ENCODE measurements at regions not wholly inside any gene's neighbourhood (a gene's known extent, or its start where the extent isn't known, plus 50 kb on each side); places are given as distances from the start of the nearest gene placed in this dataset.

DNA sequence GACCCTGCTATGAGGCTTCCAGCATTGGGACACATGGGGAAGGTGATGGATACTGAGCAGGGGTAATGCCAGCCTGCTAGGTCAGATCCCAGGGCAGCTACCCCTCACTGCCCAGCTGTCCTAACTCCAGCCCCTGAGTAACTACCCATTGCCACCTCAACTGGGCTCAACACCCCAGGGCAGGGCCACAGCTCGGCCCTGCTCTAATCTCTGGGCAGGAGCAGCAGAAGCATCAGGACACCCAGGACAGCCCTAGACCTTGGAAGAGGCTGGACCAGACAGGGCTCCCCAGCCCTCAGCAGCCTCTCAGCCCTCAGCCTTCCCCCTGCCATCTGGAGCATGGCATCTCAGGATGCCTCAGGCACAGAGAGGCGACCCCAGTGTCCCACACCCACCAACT is 67.4 kb upstream of the TOP1 start:
- no peak overlapping the region for H3K4me3 ChIP-seq (ENCODE audit: control extremely low read depth in 1 of 5, extremely low read depth in 1 of 5, insufficient read depth in 1 of 5, low read depth in 2 of 5, low read length in 4 of 5)
- H3K79me2 ChIP-seq (ENCODE audit: control insufficient read depth, insufficient read depth, low read length): no peaks in the 10 kb centered on the region
- 68% methylated on average over 2 of the region's 2 CpGs for WGBS (ENCODE audit: insufficient coverage)
- no peak overlapping the region for H3K27ac ChIP-seq (ENCODE audit: low read length in 2 of 2)
- Mint-ChIP-seq H3K9me3 (ENCODE audit: insufficient read depth) (no peaks in the 10 kb centered on the region), H3K27ac (no peak overlapping the region), H3K27me3 (peaks cover 3% of the 10 kb centered on the region), H3K4me3 (no peak overlapping the region), H3K4me1 (peaks cover 6% of the 10 kb centered on the region)
- TF ChIP-seq, protein P1, sequence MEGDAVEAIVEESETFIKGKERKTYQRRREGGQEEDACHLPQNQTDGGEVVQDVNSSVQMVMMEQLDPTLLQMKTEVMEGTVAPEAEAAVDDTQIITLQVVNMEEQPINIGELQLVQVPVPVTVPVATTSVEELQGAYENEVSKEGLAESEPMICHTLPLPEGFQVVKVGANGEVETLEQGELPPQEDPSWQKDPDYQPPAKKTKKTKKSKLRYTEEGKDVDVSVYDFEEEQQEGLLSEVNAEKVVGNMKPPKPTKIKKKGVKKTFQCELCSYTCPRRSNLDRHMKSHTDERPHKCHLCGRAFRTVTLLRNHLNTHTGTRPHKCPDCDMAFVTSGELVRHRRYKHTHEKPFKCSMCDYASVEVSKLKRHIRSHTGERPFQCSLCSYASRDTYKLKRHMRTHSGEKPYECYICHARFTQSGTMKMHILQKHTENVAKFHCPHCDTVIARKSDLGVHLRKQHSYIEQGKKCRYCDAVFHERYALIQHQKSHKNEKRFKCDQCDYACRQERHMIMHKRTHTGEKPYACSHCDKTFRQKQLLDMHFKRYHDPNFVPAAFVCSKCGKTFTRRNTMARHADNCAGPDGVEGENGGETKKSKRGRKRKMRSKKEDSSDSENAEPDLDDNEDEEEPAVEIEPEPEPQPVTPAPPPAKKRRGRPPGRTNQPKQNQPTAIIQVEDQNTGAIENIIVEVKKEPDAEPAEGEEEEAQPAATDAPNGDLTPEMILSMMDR (IDR thresholded peaks at IDR 0.05): no peak
- TF ChIP-seq EZH2 (IDR thresholded peaks at IDR 0.05; ENCODE audit: borderline replicate concordance, insufficient read depth, low read depth, low read length, poor library complexity, severe bottlenecking): no peak
- POLR2A ChIA-PET: no interaction called here
- peaks cover 0 to 11% of the 10 kb centered on the region in 2 donors for H3K4me1 ChIP-seq (ENCODE audit: control insufficient read depth in 2 of 2, insufficient read depth in 2 of 2, low read length in 2 of 2)
- H4K20me1 ChIP-seq (ENCODE audit: control insufficient read depth, insufficient read depth, low read length, poor library complexity, severe bottlenecking): no peaks in the 10 kb centered on the region
- ATAC-seq (ENCODE audit: low read depth): no peak
- CTCF ChIA-PET: interaction anchor here (2.5 kb wide), 1 partner anchor 1692 kb away, joined by 23 read pairs; no protein-coding TSS in a partner anchor
- no peak overlapping the region for H2AFZ ChIP-seq (ENCODE audit: insufficient read depth, low read depth, low read length, poor library complexity, severe bottlenecking)
- H3K9me3 ChIP-seq (ENCODE audit: control extremely low read depth in 1 of 3, control insufficient read depth in 2 of 3, insufficient read depth in 1 of 3, low read length in 2 of 3): peaks cover 0 to 3% (median 0%) of the 10 kb centered on the region in 3 donors
- H3K27me3 ChIP-seq (replicated peaks in 1 of 4; ENCODE audit: control extremely low read depth in 1 of 4, control insufficient read depth in 3 of 4, insufficient read depth in 4 of 4, low read length in 3 of 4): peaks cover 0 to 4% (median 0%) of the 10 kb centered on the region in 4 experiments
- H3K9ac ChIP-seq (ENCODE audit: low read length): no peak overlapping the region
- no peak overlapping the region for H3K4me2 ChIP-seq (replicated peaks; ENCODE audit: low read depth, low read length, poor library complexity, severe bottlenecking)
- DNase-seq: no peak
- intact Hi-C loops (cut with micrococcal nuclease): no loop called here
- H3K36me3 ChIP-seq (replicated peaks in 1 of 2; ENCODE audit: control extremely low read depth in 1 of 2, control insufficient read depth in 1 of 2, extremely low read depth in 1 of 2, insufficient read depth in 2 of 2, low read length in 1 of 2): no peaks in the 10 kb centered on the region

DNA sequence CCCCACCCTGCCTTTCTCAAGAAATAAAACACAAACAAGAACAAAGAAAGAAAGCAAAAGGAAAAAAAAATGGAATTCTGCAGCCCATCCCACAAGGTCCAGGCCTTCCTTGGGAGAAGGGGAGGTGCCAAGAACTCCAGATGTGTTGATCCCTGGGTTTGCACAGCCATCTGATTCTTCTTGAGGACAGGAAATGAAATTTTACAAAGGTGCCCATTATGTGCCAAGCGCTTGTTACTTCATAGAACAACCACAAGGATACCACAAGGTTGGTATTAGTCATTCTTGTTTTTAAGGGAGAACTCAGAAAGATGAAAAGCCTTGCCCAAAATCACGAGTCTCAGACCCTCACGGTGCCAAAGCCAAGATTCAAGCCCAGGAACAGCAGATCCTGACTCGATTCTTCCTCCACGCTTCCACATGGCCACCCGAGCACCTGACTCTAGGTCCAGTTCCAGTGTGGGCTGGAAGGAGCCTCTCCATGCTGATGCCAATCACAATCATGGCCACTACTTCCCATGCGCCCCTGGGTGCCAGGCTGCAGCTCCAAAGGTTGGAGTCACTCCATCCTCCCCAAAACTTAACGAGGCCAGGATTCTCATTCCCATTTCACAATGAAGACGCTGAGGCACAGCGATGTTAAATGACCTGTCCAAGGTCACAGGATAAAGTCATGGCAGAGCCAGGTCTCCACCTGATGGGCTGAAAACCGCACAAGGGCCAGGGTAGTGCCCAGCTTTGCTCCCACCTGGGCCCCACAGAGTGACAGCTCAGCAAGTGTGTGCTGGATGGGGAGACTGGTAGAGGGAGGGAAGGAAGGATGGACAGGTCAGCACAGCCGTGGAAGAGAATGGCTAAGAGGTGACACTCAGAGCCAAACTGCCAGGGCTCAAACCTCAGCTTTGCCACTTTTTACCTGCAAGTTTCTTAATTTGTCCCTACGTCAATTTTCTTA is 66.7 kb upstream of the TOP1 start:
- no peak overlapping the region for H3K9ac ChIP-seq (ENCODE audit: low read length)
- TF ChIP-seq, protein P1 (IDR thresholded peaks at IDR 0.05): no peak
- no peak for TF ChIP-seq EZH2 (IDR thresholded peaks at IDR 0.05; ENCODE audit: borderline replicate concordance, insufficient read depth, low read depth, low read length, poor library complexity, severe bottlenecking)
- ATAC-seq (ENCODE audit: low read depth) (no peak), DNase-seq (no peak)
- Mint-ChIP-seq H3K27ac (no peak overlapping the region), H3K4me3 (no peak overlapping the region), H3K27me3 (peaks cover 3% of the 10 kb centered on the region), H3K4me1 (peaks cover 3% of the 10 kb centered on the region), H3K9me3 (ENCODE audit: insufficient read depth) (no peaks in the 10 kb centered on the region)
- H3K9me3 ChIP-seq (ENCODE audit: control extremely low read depth in 1 of 3, control insufficient read depth in 2 of 3, insufficient read depth in 1 of 3, low read length in 2 of 3): peaks cover 0 to 3% (median 0%) of the 10 kb centered on the region in 3 donors
- no peak overlapping the region for H2AFZ ChIP-seq (ENCODE audit: insufficient read depth, low read depth, low read length, poor library complexity, severe bottlenecking)
- no peak overlapping the region for H3K4me2 ChIP-seq (replicated peaks; ENCODE audit: low read depth, low read length, poor library complexity, severe bottlenecking)
- H3K36me3 ChIP-seq (replicated peaks in 1 of 2; ENCODE audit: control extremely low read depth in 1 of 2, control insufficient read depth in 1 of 2, extremely low read depth in 1 of 2, insufficient read depth in 2 of 2, low read length in 1 of 2): no peaks in the 10 kb centered on the region
- POLR2A ChIA-PET: no interaction called here
- no peak overlapping the region for H3K27ac ChIP-seq (ENCODE audit: low read length in 2 of 2)
- WGBS (ENCODE audit: insufficient coverage): 75% methylated on average over 11 of the region's 13 CpGs
- CTCF ChIA-PET: interaction anchor here (0.6 to 3.5 kb wide), 27 partner anchors 8 to 1697 kb away, joined by 3 to 35 read pairs (median 6); no protein-coding TSS in a partner anchor
- no peaks in the 10 kb centered on the region for H3K79me2 ChIP-seq (ENCODE audit: control insufficient read depth, insufficient read depth, low read length)
- H3K4me3 ChIP-seq (ENCODE audit: control extremely low read depth in 1 of 5, extremely low read depth in 1 of 5, insufficient read depth in 1 of 5, low read depth in 2 of 5, low read length in 4 of 5): no peak overlapping the region
- peaks cover 0 to 4% (median 0%) of the 10 kb centered on the region in 4 experiments for H3K27me3 ChIP-seq (replicated peaks in 1 of 4; ENCODE audit: control extremely low read depth in 1 of 4, control insufficient read depth in 3 of 4, insufficient read depth in 4 of 4, low read length in 3 of 4)
- peaks cover 0 to 5% of the 10 kb centered on the region in 2 donors for H3K4me1 ChIP-seq (ENCODE audit: control insufficient read depth in 2 of 2, insufficient read depth in 2 of 2, low read length in 2 of 2)
- H4K20me1 ChIP-seq (ENCODE audit: control insufficient read depth, insufficient read depth, low read length, poor library complexity, severe bottlenecking): no peaks in the 10 kb centered on the region
- intact Hi-C loops (cut with micrococcal nuclease): loop anchor here (2.0 kb wide), 1 partner anchor 69 kb away; no protein-coding TSS in a partner anchor

All from B cell (primary cell).